DMS53 treated with DMSO at 0.1 percent for 48 hours (cell line): ENCODE measurements at regions not wholly inside any gene's neighbourhood (a gene's known extent, or its start where the extent isn't known, plus 50 kb on each side); places are given as distances from the start of the nearest gene placed in this dataset.
"Not testable (repeated sequence)": the region's sequence is repeated elsewhere in the genome, so short reads cannot be mapped to it uniquely, and the experiment has no call there.

ENCODE experiments used
- DNase-seq: peaks from one replicate; lab custom pipeline; 2025; ENCODE audit not compliant: unreplicated experiment; lab: John Stamatoyannopoulos, UW

- DNase-seq: no peak
Observed at GRCh38 chr20:55937283-55937682, 68.0 kb downstream of the CBLN4 start.

- DNase-seq: no peak
Observed at GRCh38 chr20:55936209-55936595, 69.1 kb downstream of the CBLN4 start.

- no peak for DNase-seq
Observed at GRCh38 chr20:55935448-55936208, 69.7 kb downstream of the CBLN4 start.

- no peak for DNase-seq
Observed at GRCh38 chr20:55934146-55934545, 71.2 kb downstream of the CBLN4 start.

- DNase-seq: not testable (repeated sequence)
Observed at GRCh38 chr20:55930876-55931275, 74.4 kb downstream of the CBLN4 start.

- no peak for DNase-seq
Observed at GRCh38 chr20:55928266-55928665, 77.1 kb downstream of the CBLN4 start.

- DNase-seq: no peak
Observed at GRCh38 chr20:55919956-55920355, 85.4 kb downstream of the CBLN4 start.

GRCh38 chr20:55919319-55919718, 86.0 kb downstream of the CBLN4 start:
- DNase-seq: no peak

GRCh38 chr20:55918471-55918870, 86.8 kb downstream of the CBLN4 start:
- DNase-seq: no peak

GRCh38 chr20:55893031-55893430, 112.3 kb downstream of the CBLN4 start:
- DNase-seq: no peak

- DNase-seq: no peak
Observed at GRCh38 chr20:55888685-55889084, 116.6 kb downstream of the CBLN4 start.

- DNase-seq: no peak
Observed at GRCh38 chr20:55882910-55883309, 122.4 kb downstream of the CBLN4 start.

GRCh38 chr20:55882286-55882685, 123.0 kb downstream of the CBLN4 start:
- DNase-seq: no peak

GRCh38 chr20:55881204-55881603, 124.1 kb downstream of the CBLN4 start:
- DNase-seq: no peak

- no peak for DNase-seq
Observed at GRCh38 chr20:55880361-55880760, 125.0 kb downstream of the CBLN4 start.

GRCh38 chr20:55855052-55855451, 150.3 kb downstream of the CBLN4 start:
- DNase-seq: no peak

- no peak for DNase-seq
Observed at GRCh38 chr20:55830121-55830827, 175.0 kb downstream of the CBLN4 start.

GRCh38 chr20:55805138-55805537, 200.2 kb downstream of the CBLN4 start:
- no peak for DNase-seq

- no peak for DNase-seq
Observed at GRCh38 chr20:55800552-55801245, 204.6 kb downstream of the CBLN4 start.

- DNase-seq: no peak
Observed at GRCh38 chr20:55793986-55794385, 211.3 kb downstream of the CBLN4 start.

GRCh38 chr20:55792049-55792448, 213.3 kb downstream of the CBLN4 start:
- DNase-seq: no peak

- no peak for DNase-seq
Observed at GRCh38 chr20:55790178-55790577, 215.1 kb downstream of the CBLN4 start.
